ENCODE measurements at regions not wholly inside any gene's neighbourhood (a gene's known extent, or its start where the extent isn't known, plus 50 kb on each side); places are given as distances from the start of the nearest gene placed in this dataset.

DNA sequence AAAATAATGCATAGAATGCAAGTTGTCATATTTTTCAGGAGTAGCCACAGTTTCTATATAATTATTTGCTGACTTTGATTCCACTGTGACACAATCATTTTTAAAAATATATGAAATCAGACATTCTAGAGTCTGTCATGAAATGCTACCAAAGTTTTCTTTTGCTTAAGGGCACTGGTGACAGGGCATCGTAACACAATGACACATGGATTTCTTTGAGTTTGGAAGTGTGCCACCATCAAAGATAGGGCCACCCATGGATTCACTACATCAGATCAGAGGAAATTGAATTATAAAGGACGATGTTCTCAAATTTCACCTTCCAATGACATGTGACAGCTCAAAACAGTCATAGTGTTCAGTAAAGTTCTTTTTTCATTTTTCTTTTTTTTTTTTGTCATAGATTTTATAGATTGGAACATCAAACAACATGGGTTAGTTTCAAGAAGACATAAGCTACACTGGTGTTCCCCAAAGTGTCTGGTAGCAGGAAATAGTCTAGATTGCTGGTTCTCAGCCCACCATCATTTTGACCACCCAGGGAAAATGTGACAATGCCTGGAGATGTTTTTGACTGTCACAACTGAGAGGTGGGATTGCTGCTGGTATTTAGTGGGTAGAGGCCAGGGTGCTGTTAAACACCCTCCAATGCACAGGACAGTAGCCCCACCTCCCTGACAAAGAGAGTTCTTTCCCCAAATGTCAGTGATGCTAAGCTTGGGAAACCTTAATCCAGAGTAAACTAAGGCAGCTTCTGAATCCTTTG, 123.8 kb upstream of the DOK5 start:
- TF ChIP-seq, protein P1, sequence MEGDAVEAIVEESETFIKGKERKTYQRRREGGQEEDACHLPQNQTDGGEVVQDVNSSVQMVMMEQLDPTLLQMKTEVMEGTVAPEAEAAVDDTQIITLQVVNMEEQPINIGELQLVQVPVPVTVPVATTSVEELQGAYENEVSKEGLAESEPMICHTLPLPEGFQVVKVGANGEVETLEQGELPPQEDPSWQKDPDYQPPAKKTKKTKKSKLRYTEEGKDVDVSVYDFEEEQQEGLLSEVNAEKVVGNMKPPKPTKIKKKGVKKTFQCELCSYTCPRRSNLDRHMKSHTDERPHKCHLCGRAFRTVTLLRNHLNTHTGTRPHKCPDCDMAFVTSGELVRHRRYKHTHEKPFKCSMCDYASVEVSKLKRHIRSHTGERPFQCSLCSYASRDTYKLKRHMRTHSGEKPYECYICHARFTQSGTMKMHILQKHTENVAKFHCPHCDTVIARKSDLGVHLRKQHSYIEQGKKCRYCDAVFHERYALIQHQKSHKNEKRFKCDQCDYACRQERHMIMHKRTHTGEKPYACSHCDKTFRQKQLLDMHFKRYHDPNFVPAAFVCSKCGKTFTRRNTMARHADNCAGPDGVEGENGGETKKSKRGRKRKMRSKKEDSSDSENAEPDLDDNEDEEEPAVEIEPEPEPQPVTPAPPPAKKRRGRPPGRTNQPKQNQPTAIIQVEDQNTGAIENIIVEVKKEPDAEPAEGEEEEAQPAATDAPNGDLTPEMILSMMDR (IDR thresholded peaks at IDR 0.05), result no peak
- no peak for TF ChIP-seq POLR2A (IDR thresholded peaks at IDR 0.05)
